Panc1 (cell line): ENCODE measurements at regions not wholly inside any gene's neighbourhood (a gene's known extent, or its start where the extent isn't known, plus 50 kb on each side); places are given as distances from the start of the nearest gene placed in this dataset.

Experiments
- CTCF ChIP-seq: fragments of 450-650 bp; IDR thresholded peaks from 2 replicates; pipeline ENCODE4 v1.5.1; 2017; ENCODE audit warnings: mild to moderate bottlenecking
- SIN3A ChIP-seq: IDR thresholded peaks from 2 replicates; pipeline ENCODE4 v1.6.1; 2012; ENCODE audit warnings: low read depth, mild to moderate bottlenecking, low read length, moderate library complexity, borderline replicate concordance; ENCODE audit not compliant: insufficient read depth

- TF ChIP-seq SIN3A (no peak), CTCF (no peak)
Observed at GRCh38 chr22:27201276-27201675, 543.9 kb downstream of the MIAT start.
